H9 (cell line): ENCODE measurements at regions not wholly inside any gene's neighbourhood (a gene's known extent, or its start where the extent isn't known, plus 50 kb on each side); places are given as distances from the start of the nearest gene placed in this dataset.

Experiments
- DNase-seq: peaks from one replicate; pipeline ENCODE4 v3.0.0-alpha.2; 2017
- H2AFZ ChIP-seq: one replicate; pipeline ENCODE4 v1.6.1; 2013; ENCODE audit warnings: mild to moderate bottlenecking, low read length, control low read depth, moderate library complexity
- H2AK5ac ChIP-seq: 2 replicates; pipeline ENCODE4 v1.6.1; 2013; ENCODE audit warnings: low read length, control low read depth, mixed read lengths; ENCODE audit not compliant: insufficient read length
- H2BK120ac ChIP-seq: one replicate; pipeline ENCODE4 v1.6.1; 2013; ENCODE audit warnings: low read depth, mild to moderate bottlenecking, low read length, control low read depth, inconsistent platforms; ENCODE audit not compliant: poor library complexity, severe bottlenecking
- H2BK12ac ChIP-seq: 2 replicates; pipeline ENCODE4 v1.6.1; 2013; ENCODE audit warnings: low read length, control low read depth, mixed read lengths, low read depth; ENCODE audit not compliant: insufficient read length
- H2BK15ac ChIP-seq: 2 replicates; pipeline ENCODE4 v1.6.1; 2013; ENCODE audit warnings: low read depth, low read length, control low read depth
- H2BK20ac ChIP-seq: one replicate; pipeline ENCODE4 v1.6.1; 2013; ENCODE audit warnings: low read depth, mild to moderate bottlenecking, low read length, control low read depth, inconsistent platforms; ENCODE audit not compliant: poor library complexity, severe bottlenecking
- H2BK5ac ChIP-seq: 2 replicates; pipeline ENCODE4 v1.6.1; 2013; ENCODE audit warnings: low read length, control low read depth, mixed read lengths; ENCODE audit not compliant: insufficient read length
- H3K14ac ChIP-seq: 2 replicates; pipeline ENCODE4 v1.6.1; 2013; ENCODE audit warnings: low read length, control low read depth; ENCODE audit not compliant: insufficient read depth
- H3K18ac ChIP-seq: 2 replicates; pipeline ENCODE4 v1.6.1; 2013; ENCODE audit warnings: low read depth, mild to moderate bottlenecking, mixed read lengths, low read length, control low read depth; ENCODE audit not compliant: insufficient read length
- H3K23ac ChIP-seq: 2 replicates; pipeline ENCODE4 v1.6.1; 2013; ENCODE audit warnings: low read length, control low read depth, mixed read lengths, low read depth; ENCODE audit not compliant: insufficient read length
- H3K23me2 ChIP-seq: 2 replicates; pipeline ENCODE4 v1.6.1; 2013; ENCODE audit warnings: low read depth, mild to moderate bottlenecking, mixed read lengths, low read length, control low read depth; ENCODE audit not compliant: insufficient read length, poor library complexity, severe bottlenecking
- H3K27ac ChIP-seq: 2 replicates; pipeline ENCODE4 v1.5.1; 2013; ENCODE audit warnings: low read length, control low read depth, mixed read lengths, low read depth; ENCODE audit not compliant: insufficient read length
- H3K27me3 ChIP-seq: 2 replicates; pipeline ENCODE4 v1.6.1; 2013; ENCODE audit warnings: low read length, control low read depth, inconsistent platforms; ENCODE audit not compliant: insufficient read depth
- H3K4ac ChIP-seq: 2 replicates; pipeline ENCODE4 v1.6.1; 2013; ENCODE audit warnings: low read depth, mild to moderate bottlenecking, control low read depth, inconsistent platforms, low read length, moderate library complexity
- H3K4me1 ChIP-seq: 2 replicates; pipeline ENCODE4 v1.6.1; 2013; ENCODE audit warnings: low read length, control low read depth, inconsistent platforms; ENCODE audit not compliant: insufficient read depth
- H3K4me2 ChIP-seq: 2 replicates; pipeline ENCODE4 v1.6.1; 2013; ENCODE audit warnings: low read length, control low read depth, mixed read lengths; ENCODE audit not compliant: insufficient read length, insufficient read depth
- H3K56ac ChIP-seq: 2 replicates; pipeline ENCODE4 v1.6.1; 2013; ENCODE audit warnings: low read depth, mild to moderate bottlenecking, mixed read lengths, low read length, control low read depth; ENCODE audit not compliant: insufficient read length
- H3K79me1 ChIP-seq: 2 replicates; pipeline ENCODE4 v1.6.1; 2013; ENCODE audit warnings: low read depth, mild to moderate bottlenecking, moderate library complexity, low read length, control low read depth, inconsistent platforms; ENCODE audit not compliant: insufficient read depth, poor library complexity, severe bottlenecking
- H3K79me2 ChIP-seq: 2 replicates; pipeline ENCODE4 v1.6.1; 2013; ENCODE audit warnings: low read length, control low read depth, inconsistent platforms; ENCODE audit not compliant: insufficient read depth
- H3K9ac ChIP-seq: 2 replicates; pipeline ENCODE4 v1.6.1; 2013; ENCODE audit warnings: low read length, control low read depth, mixed read lengths; ENCODE audit not compliant: insufficient read length; ENCODE audit errors: extremely low read depth
- H3K9me3 ChIP-seq: one replicate; pipeline ENCODE4 v1.6.1; 2013; ENCODE audit warnings: low read depth, low read length, inconsistent platforms; ENCODE audit not compliant: control insufficient read depth
- H3T11ph ChIP-seq: one replicate; pipeline ENCODE4 v1.6.1; 2013; ENCODE audit warnings: mild to moderate bottlenecking, low read length, control low read depth, inconsistent platforms
- H4K20me1 ChIP-seq: one replicate; pipeline ENCODE4 v1.6.1; 2013; ENCODE audit not compliant: control insufficient read depth, insufficient read length, insufficient read depth
- H4K5ac ChIP-seq: 2 replicates; pipeline ENCODE4 v1.6.1; 2013; ENCODE audit warnings: low read depth, mild to moderate bottlenecking, mixed read lengths, low read length, control low read depth; ENCODE audit not compliant: insufficient read length
- H4K8ac ChIP-seq: replicated peaks from 2 replicates; pipeline ENCODE4 v1.6.1; 2013; ENCODE audit warnings: low read length, control low read depth, mixed read lengths, low read depth; ENCODE audit not compliant: insufficient read length
- H4K91ac ChIP-seq: 2 replicates; pipeline ENCODE4 v1.6.1; 2013; ENCODE audit warnings: low read depth, mild to moderate bottlenecking, moderate library complexity, mixed read lengths, low read length, control low read depth; ENCODE audit not compliant: insufficient read length
- H3K27ac Mint-ChIP-seq, 3 experiments: 2 replicates in 2 of 3; 3 replicates in 1 of 3; pipeline ENCODE4 v1.8.0; 2020 to 2021; ENCODE audit warnings: mixed read lengths in 3 of 3, mild to moderate bottlenecking in 1 of 3, moderate library complexity in 1 of 3
- H3K27me3 Mint-ChIP-seq: 2 replicates; pipeline ENCODE4 v1.8.0; 2021; ENCODE audit warnings: low read depth, mild to moderate bottlenecking, moderate library complexity, mixed read lengths
- H3K36me3 Mint-ChIP-seq, 3 experiments: 2 replicates in 2 of 3; 3 replicates in 1 of 3; pipeline ENCODE4 v1.8.0; 2020 to 2021; ENCODE audit warnings: low read depth in 3 of 3, mixed read lengths in 3 of 3; ENCODE audit not compliant: insufficient read depth in 1 of 3
- H3K4me1 Mint-ChIP-seq, 2 experiments: 2 replicates each; pipeline ENCODE4 v1.8.0; 2020; ENCODE audit warnings: mixed read lengths in 2 of 2
- H3K4me3 Mint-ChIP-seq, 2 experiments: 2 replicates in 1 of 2; 3 replicates in 1 of 2; pipeline ENCODE4 v1.8.0; 2020 to 2021; ENCODE audit warnings: mild to moderate bottlenecking in 2 of 2, mixed read lengths in 2 of 2, moderate library complexity in 1 of 2
- H3K9me3 Mint-ChIP-seq, 2 experiments: 2 replicates in 1 of 2; 3 replicates in 1 of 2; pipeline ENCODE4 v1.8.0; 2020; ENCODE audit warnings: mild to moderate bottlenecking in 2 of 2, mixed read lengths in 2 of 2, moderate library complexity in 1 of 2
- CTCF ChIP-seq: fragments of 200-600 bp; sonication (generic); conservative IDR thresholded peaks from 3 replicates; pipeline ENCODE4 v1.8.0; 2021; ENCODE audit warnings: antibody characterized with exemption, mild to moderate bottlenecking
- WGBS: extraction: QIAGEN DNeasy Blood & Tissue Kit; methylation state at CpG from one replicate; pipeline ENCODE4 v1.1.7; 2013; ENCODE audit warnings: missing lambda C conversion rate, low lambda C conversion rate, mixed read lengths; ENCODE audit not compliant: insufficient read length; ENCODE audit errors: extremely low coverage; 5-methylcytosine and 5-hydroxymethylcytosine counted together

GRCh38 chr5:74194196-74194595 lies 446.3 kb downstream of the ENC1 start:
- Histone ChIP-seq H3T11ph (no peak overlapping the region), H3K27me3 (no peaks in the 10 kb centered on the region), H3K23ac (no peak overlapping the region), H2BK20ac (no peak overlapping the region), H3K4me1 (no peaks in the 10 kb centered on the region), H2BK12ac (no peak overlapping the region), H2BK15ac (no peak overlapping the region), H3K9me3 (no peaks in the 10 kb centered on the region), H4K91ac (no peak overlapping the region), H3K79me2 (no peaks in the 10 kb centered on the region), H3K27ac (no peak overlapping the region), H3K4me2 (no peak overlapping the region), H4K5ac (no peak overlapping the region), H4K20me1 (no peaks in the 10 kb centered on the region), H3K14ac (no peak overlapping the region), H2BK5ac (no peak overlapping the region), H3K4ac (no peak overlapping the region), H3K18ac (no peak overlapping the region), H3K23me2 (no peaks in the 10 kb centered on the region), H4K8ac (no peak overlapping the region), H3K79me1 (no peaks in the 10 kb centered on the region), H2BK120ac (no peak overlapping the region), H3K56ac (no peak overlapping the region), H3K9ac (no peak overlapping the region), H2AK5ac (no peak overlapping the region), H2AFZ (no peak overlapping the region)
- TF ChIP-seq CTCF = no peak
- H3K4me3 Mint-ChIP-seq = no peak overlapping the region
- H3K36me3 Mint-ChIP-seq = no peaks in the 10 kb centered on the region
- no peak overlapping the region for H3K27ac Mint-ChIP-seq
- no peaks in the 10 kb centered on the region for H3K27me3 Mint-ChIP-seq
- no CpG with 5 or more reads among the region's 4 CpGs for WGBS
- no peaks in the 10 kb centered on the region for H3K4me1 Mint-ChIP-seq
- no peaks in the 10 kb centered on the region for H3K9me3 Mint-ChIP-seq
- no peak for DNase-seq
